ENCODE measurements at regions not wholly inside any gene's neighbourhood (a gene's known extent, or its start where the extent isn't known, plus 50 kb on each side); places are given as distances from the start of the nearest gene placed in this dataset.
"Not testable (repeated sequence)": the region's sequence is repeated elsewhere in the genome, so short reads cannot be mapped to it uniquely, and the experiment has no call there.

DNA sequence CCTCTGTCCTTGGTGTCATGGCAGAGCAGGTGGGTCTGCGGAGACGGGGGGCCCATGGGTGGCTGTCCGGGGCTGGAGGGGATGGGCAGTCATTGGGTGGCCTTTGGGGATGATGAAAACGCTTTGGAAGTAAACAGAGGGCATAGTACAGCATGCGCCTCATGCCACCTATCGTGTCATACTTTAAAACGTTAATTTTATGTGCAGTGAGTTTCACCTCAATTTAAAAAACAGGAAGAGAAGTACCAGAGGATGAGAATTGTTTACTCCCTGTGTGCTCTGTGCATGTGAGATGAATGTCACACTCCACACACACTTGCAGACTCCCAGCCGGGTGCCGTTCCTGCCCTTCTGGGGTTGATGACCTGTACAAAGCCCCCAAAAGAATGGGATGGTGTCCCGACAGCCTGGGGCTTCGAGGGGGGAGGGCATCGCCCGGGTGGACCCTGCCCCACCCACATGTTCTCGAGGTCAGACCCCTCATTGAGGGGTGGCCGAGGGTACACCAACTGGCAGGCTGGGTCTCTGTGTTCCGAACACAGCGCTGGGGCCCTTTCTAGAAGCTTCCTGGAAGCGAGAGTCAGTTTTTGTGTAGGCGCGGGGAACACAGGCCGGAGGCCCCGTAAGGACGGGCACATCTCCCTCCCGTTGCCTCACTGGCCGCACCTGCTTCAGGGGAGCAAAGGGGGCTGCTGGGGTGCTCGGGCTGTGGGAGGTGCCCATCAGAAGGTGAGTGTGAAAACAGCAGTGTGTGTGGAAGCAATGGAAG is 153.2 kb downstream of the LAT start:
- not testable (repeated sequence) for TF ChIP-seq POLR2A (IDR thresholded peaks at IDR 0.05)
- TF ChIP-seq, protein P1, sequence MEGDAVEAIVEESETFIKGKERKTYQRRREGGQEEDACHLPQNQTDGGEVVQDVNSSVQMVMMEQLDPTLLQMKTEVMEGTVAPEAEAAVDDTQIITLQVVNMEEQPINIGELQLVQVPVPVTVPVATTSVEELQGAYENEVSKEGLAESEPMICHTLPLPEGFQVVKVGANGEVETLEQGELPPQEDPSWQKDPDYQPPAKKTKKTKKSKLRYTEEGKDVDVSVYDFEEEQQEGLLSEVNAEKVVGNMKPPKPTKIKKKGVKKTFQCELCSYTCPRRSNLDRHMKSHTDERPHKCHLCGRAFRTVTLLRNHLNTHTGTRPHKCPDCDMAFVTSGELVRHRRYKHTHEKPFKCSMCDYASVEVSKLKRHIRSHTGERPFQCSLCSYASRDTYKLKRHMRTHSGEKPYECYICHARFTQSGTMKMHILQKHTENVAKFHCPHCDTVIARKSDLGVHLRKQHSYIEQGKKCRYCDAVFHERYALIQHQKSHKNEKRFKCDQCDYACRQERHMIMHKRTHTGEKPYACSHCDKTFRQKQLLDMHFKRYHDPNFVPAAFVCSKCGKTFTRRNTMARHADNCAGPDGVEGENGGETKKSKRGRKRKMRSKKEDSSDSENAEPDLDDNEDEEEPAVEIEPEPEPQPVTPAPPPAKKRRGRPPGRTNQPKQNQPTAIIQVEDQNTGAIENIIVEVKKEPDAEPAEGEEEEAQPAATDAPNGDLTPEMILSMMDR (IDR thresholded peaks at IDR 0.05), result not testable (repeated sequence)

All from esophagus squamous epithelium (tissue), 4 donors.